Liver (tissue), 3 donors: ENCODE measurements at regions not wholly inside any gene's neighbourhood (a gene's known extent, or its start where the extent isn't known, plus 50 kb on each side); places are given as distances from the start of the nearest gene placed in this dataset.

Source experiments
- CTCF ChIP-seq: fragments of 150-350 bp; IDR thresholded peaks from 2 replicates; pipeline ENCODE4 v1.5.1; 2017; ENCODE audit warnings: improper control_type of control experiment, low read depth, low read length; ENCODE audit not compliant: missing input control
- FOXA1 ChIP-seq: IDR thresholded peaks from 2 replicates; pipeline ENCODE4 v1.6.1; 2016; ENCODE audit warnings: antibody characterized with exemption
- GABPA ChIP-seq, 2 donors: IDR thresholded peaks in 1 of 2; conservative IDR thresholded peaks in 1 of 2; 2 replicates each; pipeline ENCODE4 v1.6.1; 2016; ENCODE audit warnings: antibody characterized with exemption in 2 of 2, mild to moderate bottlenecking in 1 of 2, moderate library complexity in 1 of 2
- JUND ChIP-seq, 2 donors: IDR thresholded peaks; 2 replicates each; pipeline ENCODE4 v1.6.1; 2016; ENCODE audit warnings: antibody characterized with exemption in 2 of 2
- MAX ChIP-seq: IDR thresholded peaks from 2 replicates; pipeline ENCODE4 v1.6.1; 2016; ENCODE audit warnings: antibody characterized with exemption
- RAD21 ChIP-seq, 2 donors: IDR thresholded peaks; 2 replicates each; pipeline ENCODE4 v1.6.1; 2016; ENCODE audit warnings: antibody characterized with exemption in 2 of 2, mild to moderate bottlenecking in 2 of 2
- REST ChIP-seq: IDR thresholded peaks from 2 replicates; pipeline ENCODE4 v1.6.1; 2016; ENCODE audit warnings: antibody characterized with exemption, mild to moderate bottlenecking
- TAF1 ChIP-seq: conservative IDR thresholded peaks from 2 replicates; pipeline ENCODE4 v1.6.1; 2016; ENCODE audit warnings: antibody characterized with exemption, mild to moderate bottlenecking
- ZBTB33 ChIP-seq: IDR thresholded peaks from 2 replicates; pipeline ENCODE4 v1.6.1; 2016; ENCODE audit warnings: antibody characterized with exemption
- donor health status: healthy.
- donor health status: healthy.

GRCh38 chr12:66060163-66060907, 70.2 kb downstream of the LLPH start:
- no peak for TF ChIP-seq CTCF
- no peak for TF ChIP-seq JUND (IDR thresholded peaks at IDR 0.05)
- no peak for TF ChIP-seq ZBTB33
- no peak for TF ChIP-seq GABPA (IDR thresholded peaks at IDR 0.05 in 1 of 2, conservative IDR thresholded peaks at IDR 0.05 in 1 of 2)
- no peak for TF ChIP-seq TAF1
- no peak for TF ChIP-seq FOXA1
- TF ChIP-seq MAX: no peak
- no peak for TF ChIP-seq RAD21 (IDR thresholded peaks at IDR 0.05)
- TF ChIP-seq REST: no peak
